ENCODE measurements at regions not wholly inside any gene's neighbourhood (a gene's known extent, or its start where the extent isn't known, plus 50 kb on each side); places are given as distances from the start of the nearest gene placed in this dataset. TPM values are rescaled to one million over a fixed set of nuclear protein-coding genes. Genes with fewer than 3 reads are reported as not detected.

DNA sequence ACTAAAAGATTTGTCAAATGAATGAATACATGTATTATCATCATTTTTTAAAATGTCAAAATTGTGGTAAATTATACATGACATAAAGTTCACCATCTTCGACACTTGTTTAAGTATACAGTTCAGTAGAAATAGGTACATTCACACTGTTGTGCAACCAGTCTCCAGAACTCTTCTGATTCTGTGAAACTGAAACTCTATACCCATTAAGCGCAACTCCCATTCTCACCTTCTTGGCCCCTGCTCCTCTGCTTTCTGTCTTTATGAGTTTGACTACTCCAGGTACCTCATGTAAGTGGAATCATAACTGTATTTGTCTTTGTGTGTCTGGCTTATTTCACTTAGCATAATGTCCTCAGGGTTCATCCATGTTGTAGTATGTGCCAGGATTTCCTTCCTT, 50.1 kb upstream of the KBTBD8 start:
- no peak for TF ChIP-seq POLR2A (IDR thresholded peaks at IDR 0.05)
- TF ChIP-seq EP300 (IDR thresholded peaks at IDR 0.05), result no peak
- TF ChIP-seq, protein P1, sequence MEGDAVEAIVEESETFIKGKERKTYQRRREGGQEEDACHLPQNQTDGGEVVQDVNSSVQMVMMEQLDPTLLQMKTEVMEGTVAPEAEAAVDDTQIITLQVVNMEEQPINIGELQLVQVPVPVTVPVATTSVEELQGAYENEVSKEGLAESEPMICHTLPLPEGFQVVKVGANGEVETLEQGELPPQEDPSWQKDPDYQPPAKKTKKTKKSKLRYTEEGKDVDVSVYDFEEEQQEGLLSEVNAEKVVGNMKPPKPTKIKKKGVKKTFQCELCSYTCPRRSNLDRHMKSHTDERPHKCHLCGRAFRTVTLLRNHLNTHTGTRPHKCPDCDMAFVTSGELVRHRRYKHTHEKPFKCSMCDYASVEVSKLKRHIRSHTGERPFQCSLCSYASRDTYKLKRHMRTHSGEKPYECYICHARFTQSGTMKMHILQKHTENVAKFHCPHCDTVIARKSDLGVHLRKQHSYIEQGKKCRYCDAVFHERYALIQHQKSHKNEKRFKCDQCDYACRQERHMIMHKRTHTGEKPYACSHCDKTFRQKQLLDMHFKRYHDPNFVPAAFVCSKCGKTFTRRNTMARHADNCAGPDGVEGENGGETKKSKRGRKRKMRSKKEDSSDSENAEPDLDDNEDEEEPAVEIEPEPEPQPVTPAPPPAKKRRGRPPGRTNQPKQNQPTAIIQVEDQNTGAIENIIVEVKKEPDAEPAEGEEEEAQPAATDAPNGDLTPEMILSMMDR (IDR thresholded peaks at IDR 0.05), result no peak
- no peaks in the 10 kb centered on the region for H3K27me3 ChIP-seq
- no peaks in the 10 kb centered on the region for H3K4me1 ChIP-seq
- H3K27ac ChIP-seq, result no peak overlapping the region
- H3K4me3 ChIP-seq, result no peak overlapping the region
- WGBS, 2 donors, result 91 to 93% methylated on average over 2 of the region's 2 CpGs
- no peak for DNase-seq (ENCODE audit: low spot score in 2 of 2)
- H3K9me3 ChIP-seq, result peaks cover 0 to 4% (median 0%) of the 10 kb centered on the region in 4 donors
- H3K36me3 ChIP-seq, result no peaks in the 10 kb centered on the region

Small RNA genes in the stretch of these regions (small RNA-seq; reads per million reads assigned to genes)
- not detected for gene RPL21P41
